Medulla oblongata (tissue), 1 donor: ENCODE measurements at regions not wholly inside any gene's neighbourhood (a gene's known extent, or its start where the extent isn't known, plus 50 kb on each side); places are given as distances from the start of the nearest gene placed in this dataset.

Source experiments
- DNase-seq: peaks from one replicate; pipeline ENCODE4 v3.0.0-alpha.2; 2015; ENCODE audit errors: extremely low spot score

DNA sequence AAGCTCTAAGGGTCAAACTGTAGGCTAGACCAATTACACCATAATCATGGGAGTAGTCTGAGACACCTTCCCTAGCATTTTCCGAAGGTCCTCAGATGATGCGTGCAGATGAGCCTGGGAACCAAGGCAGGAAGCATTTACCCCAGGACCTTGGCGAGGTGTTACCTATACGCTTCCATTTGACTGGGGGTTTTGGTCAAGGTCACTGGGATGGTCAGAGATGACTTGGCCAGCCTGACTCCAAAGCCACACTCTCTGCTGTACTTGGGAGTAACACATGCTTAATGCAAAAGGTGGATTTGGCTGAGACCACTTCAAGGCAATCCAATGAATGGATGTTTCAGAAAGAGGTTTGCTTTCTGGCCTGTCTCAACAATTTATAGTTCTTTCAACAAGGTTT is 98.9 kb upstream of the IRS2 start:
- DNase-seq: no peak

DNA sequence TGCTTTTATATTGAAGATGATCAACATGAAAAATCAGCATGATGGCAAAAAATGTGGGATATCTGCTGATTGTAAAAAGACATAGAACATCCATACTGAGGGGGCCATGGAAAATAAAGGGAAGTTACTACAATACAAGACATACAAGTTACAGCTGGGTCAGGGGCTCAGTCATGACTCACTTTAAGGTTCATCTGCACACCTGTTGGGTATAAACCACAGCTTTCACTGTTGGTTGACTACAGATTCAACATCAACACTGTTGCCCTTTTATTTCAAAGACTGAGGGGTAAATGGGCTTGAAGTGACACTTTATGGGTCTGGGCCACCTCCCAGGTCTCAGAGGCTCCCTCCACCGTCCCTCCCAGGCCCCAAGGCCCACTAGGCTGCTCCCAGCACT is 98.1 kb upstream of the IRS2 start:
- no peak for DNase-seq

DNA sequence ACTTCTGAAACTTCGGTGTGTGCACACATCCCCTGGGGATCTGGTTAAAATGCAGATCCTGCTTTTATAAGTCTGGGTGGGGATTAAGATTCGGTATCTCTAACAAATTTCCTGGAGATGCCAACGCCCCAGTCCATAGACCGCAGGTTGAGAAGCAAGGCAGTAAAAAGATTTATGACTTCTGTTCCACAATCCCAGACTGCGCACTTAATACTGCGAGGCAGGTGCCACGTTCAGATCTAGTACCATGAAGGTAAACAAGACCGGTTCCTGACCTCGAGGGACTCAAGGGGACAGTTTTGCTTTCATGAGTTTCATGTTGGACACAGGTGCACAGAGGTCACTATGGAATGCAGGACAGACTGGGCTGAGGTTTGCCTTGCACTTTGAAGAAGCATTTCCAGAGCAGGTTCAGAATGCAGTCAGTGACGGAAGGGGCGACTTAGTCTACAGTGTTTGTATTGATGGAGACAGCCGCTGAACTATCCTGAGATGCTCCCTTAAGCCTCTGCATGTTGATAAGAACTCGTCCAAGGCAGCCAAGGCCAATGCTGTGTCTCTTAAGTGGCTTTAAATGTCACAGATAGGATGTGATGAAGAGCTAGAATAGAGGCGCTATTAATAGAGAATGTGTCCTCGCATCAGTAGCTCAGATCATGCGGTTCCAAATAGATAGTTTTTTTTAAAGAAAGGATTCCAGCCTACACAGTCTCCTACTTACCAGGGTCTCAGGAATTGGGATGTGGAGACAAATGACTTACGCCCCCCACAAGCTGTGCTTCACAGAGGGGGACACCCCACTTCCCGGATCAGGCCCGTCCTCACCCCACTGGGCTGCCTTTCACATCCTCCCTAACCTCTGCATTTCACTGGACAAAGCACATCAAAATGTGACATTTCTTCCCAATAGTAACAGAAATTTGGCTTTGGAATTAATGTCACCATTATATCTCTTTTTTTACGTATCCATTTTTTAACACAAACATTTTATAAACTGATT is 97.1 kb upstream of the IRS2 start:
- DNase-seq: no peak

DNA sequence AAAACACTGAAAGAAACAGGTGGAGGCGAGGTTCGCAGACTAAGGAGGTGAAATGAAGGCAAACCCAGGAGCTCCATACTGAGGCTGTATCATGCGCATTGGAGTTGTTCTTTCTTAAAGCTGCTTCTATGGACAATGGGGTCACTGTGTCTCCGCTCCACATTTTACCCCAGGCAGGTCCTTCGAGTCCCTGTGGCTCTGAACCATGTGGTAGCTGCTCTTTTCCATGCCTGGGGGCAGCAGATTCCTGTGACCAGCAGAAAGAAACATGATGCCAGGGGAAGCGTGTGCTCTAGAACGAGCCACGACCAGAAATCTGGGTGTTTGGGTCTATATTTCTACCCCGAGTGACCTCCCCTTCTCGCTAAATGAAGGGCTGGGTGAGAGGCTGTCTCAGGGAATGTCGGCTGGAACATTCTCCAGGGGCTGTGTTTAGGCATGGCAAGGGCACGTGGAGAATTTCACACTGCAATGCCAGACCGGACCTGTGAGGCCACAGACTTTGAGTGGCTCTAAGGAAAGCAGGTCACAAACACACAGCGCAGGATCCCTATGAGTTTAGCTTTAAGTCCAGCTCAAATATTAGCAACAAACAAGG is 95.7 kb upstream of the IRS2 start:
- DNase-seq: no peak

DNA sequence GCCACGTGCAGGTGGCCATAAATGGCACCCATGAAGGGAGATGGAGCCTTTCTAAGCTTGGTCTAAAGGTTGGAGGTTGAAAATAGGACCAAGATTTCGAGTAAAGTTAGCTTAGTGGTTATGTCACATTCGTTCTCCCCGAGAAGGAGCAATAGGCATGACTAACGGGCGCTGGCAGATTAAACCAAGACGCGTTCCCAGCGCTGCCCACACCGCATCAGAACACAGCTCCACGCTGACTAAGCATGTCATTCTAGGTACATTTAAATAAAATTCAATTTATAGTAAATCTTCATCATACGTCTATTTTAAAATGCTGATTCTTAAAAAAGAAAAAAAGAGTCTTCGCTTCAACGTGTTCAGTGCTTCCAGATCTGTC is 95.0 kb upstream of the IRS2 start:
- DNase-seq: no peak

DNA sequence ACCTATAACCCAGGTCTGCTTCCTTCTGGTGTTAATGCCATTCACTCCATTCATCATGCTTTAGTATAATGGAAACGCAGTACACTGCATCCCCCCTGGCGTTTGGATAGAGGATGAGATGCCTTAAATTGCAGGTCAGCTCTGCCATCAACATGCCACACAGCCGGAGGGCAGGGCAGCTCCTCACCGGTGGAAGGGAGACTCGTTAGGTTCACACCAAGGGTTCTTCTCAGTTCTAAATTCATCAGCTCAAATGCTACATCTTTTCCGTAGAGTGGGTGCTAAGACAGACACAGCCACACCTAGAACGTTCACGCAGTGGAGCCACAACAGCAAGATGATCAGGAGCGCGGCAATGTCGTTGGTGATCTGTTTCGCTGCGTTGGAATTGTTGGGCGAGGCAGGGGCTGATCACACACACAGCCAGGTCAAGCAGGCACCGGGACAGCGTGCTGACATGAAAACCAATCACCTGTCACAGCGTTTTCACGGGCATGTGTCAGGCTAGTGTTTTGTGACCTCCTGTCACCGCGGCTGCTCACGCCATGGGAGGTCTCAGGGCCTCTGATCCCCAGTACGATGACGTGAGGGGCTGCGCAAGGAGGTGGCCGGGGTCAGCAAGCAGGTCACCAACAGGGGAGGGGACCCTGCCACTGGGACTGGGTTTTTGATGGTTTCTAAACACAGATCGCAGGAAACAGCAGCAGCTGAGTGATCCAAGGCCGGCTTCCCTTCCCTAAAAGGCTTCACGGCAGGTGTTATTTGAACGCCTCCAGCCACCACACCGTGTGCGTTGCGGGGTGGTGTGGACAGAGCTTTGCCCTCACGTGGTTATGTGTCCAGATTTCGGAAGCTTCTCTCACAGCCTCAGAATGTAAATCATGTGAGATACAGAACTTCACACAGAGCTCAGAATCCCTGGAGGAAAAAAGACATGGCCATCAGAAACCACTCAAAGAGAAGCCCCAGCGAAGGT is 94.3 kb upstream of the IRS2 start:
- DNase-seq: no peak

DNA sequence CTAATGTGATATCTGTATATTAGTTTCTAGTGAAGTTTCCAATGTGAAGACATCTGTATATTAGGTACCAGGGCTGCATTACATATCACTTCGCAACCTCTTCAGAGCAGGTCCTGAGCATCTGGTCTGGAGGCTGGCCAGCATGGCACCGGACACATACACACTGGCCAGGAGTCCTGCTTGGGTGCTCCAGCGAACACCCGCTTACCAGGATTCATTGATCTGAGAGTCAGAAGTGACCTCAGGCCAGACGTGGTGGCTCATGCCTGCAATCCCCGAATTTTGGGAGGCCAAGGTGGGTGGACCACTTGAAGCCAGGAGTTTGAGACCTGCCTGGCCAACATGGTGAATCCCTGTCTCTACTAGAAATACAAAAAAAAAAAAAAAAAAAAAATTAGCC is 93.0 kb upstream of the IRS2 start:
- DNase-seq: no peak

DNA sequence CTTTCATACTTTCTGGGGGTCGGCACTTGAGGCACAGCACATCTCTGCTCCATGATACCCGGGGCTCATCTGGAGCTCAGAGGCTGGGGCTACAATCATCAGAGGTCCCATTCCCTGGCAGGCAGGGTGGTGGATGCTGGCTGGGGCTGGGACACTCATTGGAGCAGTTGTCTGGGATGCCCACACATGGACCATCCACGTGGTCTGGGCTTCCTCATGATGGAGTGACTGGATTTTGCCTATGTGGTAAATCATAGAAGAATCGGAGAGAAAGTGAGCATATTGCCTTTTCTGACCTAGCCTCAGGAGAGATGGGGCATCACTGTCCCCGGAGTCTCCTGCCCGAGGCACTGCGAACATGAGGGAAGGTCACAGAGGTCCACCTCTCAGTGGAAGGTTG is 91.4 kb upstream of the IRS2 start:
- no peak for DNase-seq

DNA sequence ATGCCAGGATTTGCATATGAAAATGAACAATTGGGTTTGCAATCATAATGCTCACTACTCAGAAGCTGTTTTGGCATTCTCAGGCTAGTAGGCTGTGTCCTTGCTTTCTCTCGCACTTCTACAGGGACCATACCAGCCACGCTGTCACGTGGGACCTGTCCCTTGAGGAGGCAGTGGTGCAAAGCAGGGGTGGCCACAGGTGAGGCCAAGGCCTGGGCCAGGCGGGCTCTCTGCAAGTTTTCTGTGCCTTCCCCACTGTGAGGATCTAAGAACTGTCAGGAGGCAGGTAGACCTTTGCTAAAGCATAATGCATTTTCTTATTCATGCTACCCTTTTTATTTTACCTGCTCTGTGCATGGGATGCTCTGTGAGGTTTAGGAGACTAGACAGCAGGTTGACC is 89.4 kb upstream of the IRS2 start:
- DNase-seq: no peak

DNA sequence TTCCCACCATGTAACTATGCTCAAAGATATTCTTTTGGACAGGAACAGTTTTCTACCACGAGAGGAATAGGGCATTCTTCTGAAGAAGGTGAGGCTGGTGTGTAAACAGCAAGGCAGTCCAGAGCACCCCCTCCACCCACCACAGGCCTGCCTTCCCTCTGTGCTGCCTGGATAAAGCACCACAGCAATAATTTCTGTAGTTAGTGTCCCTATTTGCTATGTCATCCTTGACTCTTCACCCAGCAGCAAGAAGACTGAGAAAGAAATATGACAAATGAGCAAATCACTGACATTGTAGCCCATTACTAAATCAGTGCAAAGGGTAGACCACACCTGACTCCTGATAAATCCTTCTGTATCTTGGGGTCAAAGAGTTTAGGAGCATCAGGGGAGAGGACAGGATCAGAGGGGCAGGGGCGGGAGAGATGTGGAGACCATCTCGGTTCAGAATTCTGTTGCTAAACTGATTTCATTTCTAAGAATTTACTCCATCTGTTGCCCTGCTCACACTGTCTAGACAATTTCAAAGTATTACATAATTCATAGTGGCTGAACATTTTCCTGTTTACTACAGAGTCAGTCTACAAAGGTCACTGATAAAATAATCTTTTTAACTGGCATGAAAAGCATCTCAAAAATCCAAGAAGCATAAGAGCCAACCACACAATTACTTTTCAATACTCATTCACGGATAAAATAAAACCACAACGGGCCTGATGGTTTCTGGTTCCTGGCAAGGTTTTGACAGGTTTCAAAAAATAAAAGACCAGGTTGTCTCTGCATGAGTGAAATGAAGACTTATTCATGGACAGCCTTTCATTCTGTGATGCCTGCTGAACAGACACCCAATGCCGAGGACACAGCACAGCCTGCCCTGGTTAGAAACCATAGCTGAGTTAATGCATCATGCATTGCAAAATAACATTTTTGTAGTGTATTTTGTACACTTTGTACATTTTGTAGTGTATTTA is 88.4 kb upstream of the IRS2 start:
- DNase-seq: no peak

DNA sequence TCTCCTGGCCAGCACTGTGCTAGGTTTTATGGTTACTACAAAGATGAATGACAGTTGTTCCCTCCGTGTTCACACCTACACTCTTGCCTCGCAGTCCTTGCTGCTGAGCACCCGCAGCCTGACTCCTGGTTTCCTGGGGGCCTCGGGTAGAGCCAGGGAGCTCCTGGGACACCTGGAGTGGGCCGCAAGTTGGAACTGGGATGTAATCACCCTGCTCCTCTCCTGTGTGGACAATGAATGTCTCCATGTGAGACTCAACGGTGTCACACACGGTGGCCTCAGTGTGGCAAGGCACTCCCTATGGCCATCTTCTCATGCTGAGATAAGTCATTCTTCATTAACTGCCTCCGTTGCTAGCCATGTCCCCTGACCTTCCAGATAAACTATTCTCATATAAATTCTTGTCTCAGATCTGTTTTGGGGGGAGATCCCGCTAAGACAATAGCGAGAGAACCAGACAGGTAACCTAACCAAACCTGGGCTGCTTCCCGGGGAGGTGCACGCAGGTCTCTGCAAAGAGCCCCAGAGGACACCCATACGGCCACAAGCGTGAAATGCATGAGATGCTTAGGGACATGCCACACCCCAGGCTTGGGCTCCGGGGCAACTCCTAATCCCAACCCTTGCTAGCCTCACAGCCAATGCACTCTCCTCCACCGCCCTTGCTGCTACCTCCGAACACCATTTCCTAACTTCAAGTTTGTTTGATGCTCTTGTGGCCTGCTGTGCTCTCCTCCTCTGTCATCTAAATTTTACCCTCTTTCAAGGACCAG is 87.2 kb upstream of the IRS2 start:
- DNase-seq: no peak

DNA sequence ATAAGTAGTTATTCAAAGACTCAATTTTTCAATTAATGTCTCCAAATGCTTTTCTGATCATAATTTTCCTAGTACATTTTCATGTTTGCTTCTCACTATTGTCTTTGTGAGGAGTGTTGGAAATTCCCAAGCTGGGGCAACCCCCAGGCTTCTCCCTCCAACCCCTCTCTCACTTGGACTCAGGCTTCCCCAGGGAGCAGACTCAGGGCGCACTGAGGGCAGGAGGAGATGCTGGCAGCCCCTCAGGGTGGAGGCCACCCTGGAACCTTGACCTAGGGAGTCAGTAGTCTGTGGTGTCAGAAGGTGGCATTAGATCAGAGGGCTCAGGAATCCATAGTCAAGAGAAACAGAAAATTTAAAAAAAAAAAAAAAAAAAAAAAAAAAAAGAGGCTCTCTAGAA is 86.5 kb upstream of the IRS2 start:
- no peak for DNase-seq

DNA sequence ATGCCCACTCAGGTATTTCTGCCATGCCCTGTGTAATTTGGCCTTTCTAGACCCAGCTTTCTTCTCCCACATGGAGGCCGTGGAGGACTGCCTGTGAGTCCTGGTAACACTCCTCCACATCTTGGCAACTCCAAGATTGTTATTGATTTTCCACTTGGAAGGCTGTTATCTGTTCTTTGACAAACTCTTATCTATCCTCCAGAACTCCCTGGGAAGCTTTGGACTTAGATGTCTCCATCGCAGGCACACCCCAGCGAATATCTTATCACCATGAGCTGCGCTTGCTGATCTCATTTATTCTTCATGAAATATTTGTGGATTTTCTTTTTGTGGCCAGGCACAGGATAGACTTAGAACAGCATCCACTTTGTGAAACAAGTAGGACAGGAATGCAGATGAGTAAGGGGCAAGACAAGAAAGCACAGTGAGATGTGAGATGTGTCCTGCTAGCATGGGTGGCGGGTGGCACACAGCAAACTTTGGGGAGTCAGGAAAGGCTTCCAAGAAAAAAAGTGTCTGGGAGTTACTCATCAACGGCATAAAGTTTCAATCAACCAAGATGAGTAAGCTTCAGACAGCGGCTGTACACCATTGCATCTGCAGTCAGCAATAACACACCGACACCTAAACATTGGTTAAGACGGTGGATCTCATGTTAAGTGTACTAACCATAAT is 84.5 kb upstream of the IRS2 start:
- DNase-seq: no peak

DNA sequence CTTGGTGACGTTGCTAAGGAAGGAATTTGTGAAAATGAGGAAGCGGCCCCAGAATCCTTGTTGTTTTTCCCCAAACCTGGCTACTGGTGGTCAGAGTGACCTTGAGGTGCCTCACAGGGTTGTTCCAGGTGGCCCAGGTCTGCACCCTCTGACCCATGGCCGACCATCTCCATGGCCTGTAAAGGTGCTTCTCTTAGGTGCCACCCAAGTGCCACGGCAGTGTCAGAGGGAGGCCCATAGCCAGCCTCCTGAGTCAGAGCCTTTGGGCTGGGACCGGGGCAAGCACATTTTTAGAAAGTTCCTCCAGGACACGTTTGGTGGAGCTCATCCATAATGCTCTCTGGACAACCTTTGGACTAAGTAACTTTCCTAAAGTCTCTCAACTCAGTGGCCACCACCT is 83.9 kb upstream of the IRS2 start:
- DNase-seq: no peak

DNA sequence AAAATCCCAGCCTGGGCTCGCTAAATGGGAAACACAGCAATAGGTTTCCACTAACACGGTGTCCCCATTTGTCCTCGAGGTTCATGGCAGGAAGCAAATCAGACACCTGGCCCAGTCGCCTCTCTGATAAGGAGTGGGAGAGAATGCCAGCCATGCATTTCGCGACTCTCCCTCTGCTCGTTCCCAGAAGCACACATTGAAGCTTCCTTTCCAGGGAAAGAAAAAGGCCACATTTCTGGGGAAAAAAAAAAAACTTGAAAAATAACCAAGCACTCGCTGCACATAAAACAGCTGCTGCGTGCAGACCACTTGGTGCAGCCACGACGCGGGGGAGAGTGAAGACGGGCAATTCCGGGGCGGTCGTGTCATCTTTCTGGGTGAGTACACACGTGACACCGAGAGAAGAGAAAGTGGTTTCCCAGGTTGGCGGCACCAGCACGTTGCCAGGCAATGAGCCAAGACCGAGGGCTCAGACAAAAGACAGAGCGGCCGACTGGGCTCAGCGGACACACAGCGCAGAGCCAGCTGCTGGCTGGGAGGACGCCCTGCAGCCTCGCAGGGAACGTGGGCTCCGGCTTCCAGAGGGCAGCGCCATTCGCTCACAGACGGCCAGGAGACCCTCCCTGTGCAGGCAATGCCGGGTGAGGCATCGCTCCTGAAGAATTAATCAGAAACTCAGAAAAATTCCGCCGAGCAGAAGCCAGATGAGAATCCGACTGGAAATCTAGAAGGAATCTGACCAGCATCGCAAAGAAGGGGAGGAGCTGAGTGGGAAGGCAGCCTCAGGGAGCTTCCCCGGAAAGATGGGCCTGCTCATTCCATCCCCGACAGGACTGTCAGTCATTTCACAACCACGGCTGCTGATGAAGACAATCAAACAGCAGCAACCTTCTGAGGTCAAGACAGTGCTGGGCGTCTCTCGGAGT is 83.2 kb upstream of the IRS2 start:
- DNase-seq: peak; percentile 35

DNA sequence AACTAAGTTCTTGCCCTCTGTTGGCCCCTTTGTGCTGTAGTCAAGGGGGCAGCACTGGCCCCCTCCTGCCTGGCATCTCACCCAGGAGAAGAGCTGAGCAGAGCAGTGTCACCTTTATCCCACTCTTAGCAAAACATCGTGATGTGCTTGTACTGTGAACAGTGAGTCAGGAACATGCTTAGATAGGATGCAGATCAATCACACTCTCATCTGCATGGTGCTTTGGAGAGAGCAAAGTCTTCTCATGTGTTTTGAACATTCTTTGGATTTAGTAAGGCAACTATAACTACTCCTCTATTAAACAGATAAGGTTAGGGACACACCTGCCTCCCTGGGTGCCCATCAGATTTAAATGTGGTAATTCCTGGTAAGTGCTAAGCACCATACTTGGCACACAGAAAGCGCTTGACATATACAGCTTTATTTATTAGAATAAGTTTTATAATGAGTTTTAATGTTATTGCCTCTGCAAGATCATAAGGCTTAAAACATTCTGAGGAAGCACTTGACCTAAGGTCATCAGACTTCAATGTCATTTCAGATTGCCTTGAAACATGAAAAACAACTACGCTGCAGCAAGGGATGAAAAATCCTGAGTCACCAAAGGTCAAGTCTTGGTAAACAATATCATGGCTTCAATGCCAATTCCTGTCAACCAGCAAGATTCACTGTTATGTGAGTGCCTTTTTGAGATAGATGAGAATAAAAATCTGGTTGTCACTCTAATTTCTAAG is 82.4 kb upstream of the IRS2 start:
- DNase-seq: no peak

DNA sequence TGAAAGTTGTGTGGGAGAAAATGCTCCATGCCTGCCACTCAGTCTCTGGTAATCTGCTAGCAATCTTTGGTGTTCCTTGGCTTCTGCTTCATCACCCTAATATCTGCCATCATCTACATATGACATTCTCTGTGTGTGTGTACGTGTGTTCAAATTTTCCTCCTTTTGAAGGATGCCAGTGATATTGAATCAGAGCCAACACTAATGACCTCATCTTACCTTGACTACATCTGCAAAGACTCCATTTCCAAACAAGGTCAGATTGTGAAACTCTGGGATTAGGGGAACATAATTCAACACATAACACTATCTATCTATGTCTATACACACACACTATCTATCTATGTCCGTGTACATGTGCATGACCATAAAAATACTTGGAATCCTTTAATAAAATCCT is 81.4 kb upstream of the IRS2 start:
- DNase-seq: no peak

DNA sequence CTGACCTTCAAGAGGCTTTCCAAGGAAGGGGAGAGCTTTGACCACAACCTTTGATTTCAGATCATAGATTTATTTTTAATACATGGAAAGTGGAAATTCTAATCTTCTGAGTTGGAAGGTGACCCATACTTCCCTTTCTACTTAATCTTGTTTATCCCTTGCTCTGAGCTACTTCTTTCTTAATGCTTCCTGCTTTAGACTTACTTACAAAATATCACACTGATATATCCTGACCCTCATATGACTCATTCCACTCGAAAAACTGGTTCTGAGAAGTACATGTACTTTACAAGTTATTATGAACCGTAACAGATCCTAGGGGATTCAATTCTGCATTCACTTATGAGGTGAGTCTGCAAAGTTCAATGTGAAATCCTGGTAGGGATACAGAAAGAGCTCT is 76.2 kb upstream of the IRS2 start:
- DNase-seq: no peak
